ENCODE measurements at regions not wholly inside any gene's neighbourhood (a gene's known extent, or its start where the extent isn't known, plus 50 kb on each side); places are given as distances from the start of the nearest gene placed in this dataset.

- no peak overlapping the region for H3K4me3 ChIP-seq (ENCODE audit: low read depth, low read length)
- no peaks in the 10 kb centered on the region for H3K27me3 ChIP-seq (replicated peaks)
- in situ Hi-C loops (cut with HindIII; ENCODE audit: low pct_ligation_motif_present, low sequenced_read_pairs), result no loop called here
- H3K36me3 ChIP-seq (replicated peaks), result no peaks in the 10 kb centered on the region
- TF ChIP-seq, protein P1, sequence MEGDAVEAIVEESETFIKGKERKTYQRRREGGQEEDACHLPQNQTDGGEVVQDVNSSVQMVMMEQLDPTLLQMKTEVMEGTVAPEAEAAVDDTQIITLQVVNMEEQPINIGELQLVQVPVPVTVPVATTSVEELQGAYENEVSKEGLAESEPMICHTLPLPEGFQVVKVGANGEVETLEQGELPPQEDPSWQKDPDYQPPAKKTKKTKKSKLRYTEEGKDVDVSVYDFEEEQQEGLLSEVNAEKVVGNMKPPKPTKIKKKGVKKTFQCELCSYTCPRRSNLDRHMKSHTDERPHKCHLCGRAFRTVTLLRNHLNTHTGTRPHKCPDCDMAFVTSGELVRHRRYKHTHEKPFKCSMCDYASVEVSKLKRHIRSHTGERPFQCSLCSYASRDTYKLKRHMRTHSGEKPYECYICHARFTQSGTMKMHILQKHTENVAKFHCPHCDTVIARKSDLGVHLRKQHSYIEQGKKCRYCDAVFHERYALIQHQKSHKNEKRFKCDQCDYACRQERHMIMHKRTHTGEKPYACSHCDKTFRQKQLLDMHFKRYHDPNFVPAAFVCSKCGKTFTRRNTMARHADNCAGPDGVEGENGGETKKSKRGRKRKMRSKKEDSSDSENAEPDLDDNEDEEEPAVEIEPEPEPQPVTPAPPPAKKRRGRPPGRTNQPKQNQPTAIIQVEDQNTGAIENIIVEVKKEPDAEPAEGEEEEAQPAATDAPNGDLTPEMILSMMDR (IDR thresholded peaks at IDR 0.05; ENCODE audit: low read depth, low read length, missing control alignments), result no peak
- H3K27ac ChIP-seq, result no peak overlapping the region
- DNase-seq, result no peak
Measured at GRCh38 chr4:186810613-186811150, 87.0 kb upstream of the FAT1 start.

DNA sequence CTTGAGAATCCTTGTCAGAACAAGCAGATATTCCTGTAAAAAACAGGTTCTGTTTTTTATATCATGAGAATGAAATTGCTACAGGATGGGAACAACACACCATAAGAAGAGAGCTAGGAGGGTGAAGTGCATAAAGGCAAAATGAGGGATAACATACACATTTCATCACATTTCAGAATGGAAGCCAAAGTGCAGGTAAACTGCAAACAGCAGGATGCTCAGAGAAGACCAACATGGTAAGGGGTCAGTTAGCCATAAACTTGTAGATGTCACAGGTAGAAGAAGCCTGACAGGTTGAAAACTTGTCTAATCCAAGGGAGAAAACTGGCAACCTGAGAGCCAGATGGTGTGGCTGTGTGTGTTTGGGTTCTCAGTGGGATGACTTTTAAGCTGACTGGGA lies 88.9 kb upstream of the FAT1 start:
- TF ChIP-seq, protein P1 (IDR thresholded peaks at IDR 0.05; ENCODE audit: low read depth, low read length, missing control alignments), result no peak
- no peak overlapping the region for H3K4me3 ChIP-seq (ENCODE audit: low read depth, low read length)
- H3K36me3 ChIP-seq (replicated peaks), result no peaks in the 10 kb centered on the region
- no peak overlapping the region for H3K27ac ChIP-seq
- in situ Hi-C loops (cut with HindIII; ENCODE audit: low pct_ligation_motif_present, low sequenced_read_pairs), result no loop called here
- no peaks in the 10 kb centered on the region for H3K27me3 ChIP-seq (replicated peaks)
- no peak for DNase-seq

DNA sequence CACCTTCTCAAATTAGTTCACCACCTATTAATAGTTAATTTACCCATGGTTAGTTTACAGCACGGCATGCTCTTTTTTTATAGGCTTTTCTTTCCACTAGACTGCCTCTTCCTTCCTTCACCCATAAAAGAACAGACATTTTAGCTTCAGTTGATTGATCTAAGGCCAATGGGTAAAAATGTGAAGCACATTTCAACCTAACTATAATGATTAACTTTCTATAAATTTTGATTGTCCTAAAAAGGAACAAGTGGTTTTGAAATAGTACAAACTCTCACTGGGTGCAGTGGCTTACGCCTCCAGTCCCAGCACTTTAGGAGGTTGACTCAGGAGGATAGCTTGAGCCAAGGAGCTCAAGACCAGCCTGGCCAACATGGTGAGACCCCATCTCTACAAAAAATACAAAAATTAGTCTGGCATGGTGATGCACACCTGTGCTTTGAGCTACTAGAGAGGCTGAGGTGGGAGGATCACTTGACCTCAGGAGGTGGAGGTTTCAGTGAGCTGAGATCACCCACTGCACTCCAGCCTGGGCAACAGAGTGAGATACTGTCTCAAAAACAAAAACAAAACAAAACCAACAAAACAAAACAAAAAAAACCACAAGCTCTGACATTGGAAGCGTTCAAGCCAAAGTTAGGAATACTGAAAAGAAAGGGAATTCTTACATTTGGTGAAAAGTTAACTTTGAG lies 89.9 kb upstream of the FAT1 start:
- in situ Hi-C loops (cut with HindIII; ENCODE audit: low pct_ligation_motif_present, low sequenced_read_pairs), result no loop called here
- TF ChIP-seq, protein P1 (IDR thresholded peaks at IDR 0.05; ENCODE audit: low read depth, low read length, missing control alignments), result no peak
- Histone ChIP-seq H3K4me3 (ENCODE audit: low read depth, low read length) (no peak overlapping the region), H3K27me3 (replicated peaks) (no peaks in the 10 kb centered on the region), H3K36me3 (replicated peaks) (no peaks in the 10 kb centered on the region), H3K27ac (no peak overlapping the region)
- no peak for DNase-seq

DNA sequence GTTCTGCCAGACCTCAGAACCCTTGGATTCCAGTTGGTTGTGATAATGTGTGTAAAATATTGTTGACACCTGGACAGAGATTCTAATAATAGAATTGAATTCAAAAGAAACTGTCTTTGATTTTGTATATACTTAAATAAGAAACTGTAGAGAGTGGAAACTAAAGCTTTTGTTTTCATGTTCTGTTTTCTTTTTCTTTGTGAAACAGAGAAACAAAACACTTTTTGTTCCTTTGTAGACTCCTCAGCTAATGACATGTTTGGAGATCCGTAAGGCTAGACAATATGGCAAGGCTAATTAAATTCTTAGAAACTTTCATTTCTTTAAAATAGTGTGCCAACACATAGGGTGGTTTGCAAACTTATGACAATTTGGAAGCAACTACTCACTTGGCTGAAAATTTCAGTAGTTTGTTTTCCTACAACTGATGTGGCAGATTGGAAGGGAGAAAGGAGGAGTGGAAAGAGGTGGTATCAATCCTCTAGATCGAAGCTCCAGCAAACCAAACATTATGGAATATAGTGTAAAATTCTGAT lies 90.9 kb upstream of the FAT1 start:
- no peak overlapping the region for H3K4me3 ChIP-seq (ENCODE audit: low read depth, low read length)
- TF ChIP-seq, protein P1 (IDR thresholded peaks at IDR 0.05; ENCODE audit: low read depth, low read length, missing control alignments), result no peak

GRCh38 chr4:186819342-186820086 lies 95.9 kb upstream of the FAT1 start:
- in situ Hi-C loops (cut with HindIII; ENCODE audit: low pct_ligation_motif_present, low sequenced_read_pairs), result no loop called here
- TF ChIP-seq, protein P1 (IDR thresholded peaks at IDR 0.05; ENCODE audit: low read depth, low read length, missing control alignments), result no peak
- no peaks in the 10 kb centered on the region for H3K27me3 ChIP-seq (replicated peaks)
- DNase-seq, result no peak
- H3K27ac ChIP-seq, result no peak overlapping the region
- H3K4me3 ChIP-seq (ENCODE audit: low read depth, low read length), result no peak overlapping the region
- H3K36me3 ChIP-seq (replicated peaks), result no peaks in the 10 kb centered on the region

More for the DNA sequence above, 90.9 kb upstream of the FAT1 start:
- Histone ChIP-seq H3K36me3 (replicated peaks) (no peaks in the 10 kb centered on the region), H3K27me3 (replicated peaks) (no peaks in the 10 kb centered on the region), H3K27ac (no peak overlapping the region)
- in situ Hi-C loops (cut with HindIII; ENCODE audit: low pct_ligation_motif_present, low sequenced_read_pairs), result no loop called here
- no peak for DNase-seq
